Neural progenitor cell (in vitro differentiated cells): ENCODE measurements at regions not wholly inside any gene's neighbourhood (a gene's known extent, or its start where the extent isn't known, plus 50 kb on each side); places are given as distances from the start of the nearest gene placed in this dataset.

ENCODE experiments used
- DNase-seq: peaks from one replicate; pipeline ENCODE4 v3.0.0-alpha.2; 2016; ENCODE audit warnings: low spot score
- H2AFZ ChIP-seq: fragments of 200-600 bp; sonication (generic); replicated peaks from 2 replicates; pipeline ENCODE4 v1.6.1; 2016; ENCODE audit warnings: antibody characterized with exemption
- H3F3A ChIP-seq: fragments of 200-600 bp; sonication (generic); 2 replicates; pipeline ENCODE4 v1.6.1; 2016; ENCODE audit warnings: antibody characterized with exemption, low read depth
- H3K27ac ChIP-seq: fragments of 200-600 bp; sonication (generic); 2 replicates; pipeline ENCODE4 v1.5.1; 2016; ENCODE audit warnings: mild to moderate bottlenecking
- H3K27me3 ChIP-seq: fragments of 200-600 bp; sonication (generic); 2 replicates; pipeline ENCODE4 v1.6.1; 2016; ENCODE audit warnings: mild to moderate bottlenecking, moderate library complexity
- H3K36me3 ChIP-seq: fragments of 200-600 bp; sonication (generic); 2 replicates; pipeline ENCODE4 v1.5.1; 2016
- H3K4me1 ChIP-seq: fragments of 200-600 bp; sonication (generic); 2 replicates; pipeline ENCODE4 v1.6.1; 2016; ENCODE audit warnings: mixed run types
- H3K4me2 ChIP-seq: fragments of 200-600 bp; sonication (generic); 2 replicates; pipeline ENCODE4 v1.6.1; 2016
- H3K4me3 ChIP-seq: fragments of 200-600 bp; sonication (generic); 2 replicates; pipeline ENCODE4 v1.5.1; 2016
- H3K79me2 ChIP-seq: fragments of 200-600 bp; sonication (generic); 2 replicates; pipeline ENCODE4 v1.6.1; 2016; ENCODE audit warnings: low read depth
- H3K9ac ChIP-seq: fragments of 200-600 bp; sonication (generic); 2 replicates; pipeline ENCODE4 v1.6.1; 2016
- H3K9me3 ChIP-seq: fragments of 200-600 bp; sonication (generic); 2 replicates; pipeline ENCODE4 v1.5.1; 2016; ENCODE audit warnings: low read depth
- H4K20me1 ChIP-seq: fragments of 200-600 bp; sonication (generic); 2 replicates; pipeline ENCODE4 v1.6.1; 2016; ENCODE audit warnings: low read depth
- H3K27ac Mint-ChIP-seq: 3 replicates; pipeline ENCODE4 v1.8.0; 2021; ENCODE audit warnings: mixed read lengths
- H3K27me3 Mint-ChIP-seq: 2 replicates; pipeline ENCODE4 v1.8.0; 2022; ENCODE audit warnings: low read depth, mild to moderate bottlenecking, inconsistent platforms, moderate library complexity, mixed read lengths; ENCODE audit not compliant: insufficient read depth
- H3K36me3 Mint-ChIP-seq: 3 replicates; pipeline ENCODE4 v1.8.0; 2021; ENCODE audit warnings: mixed read lengths
- H3K4me1 Mint-ChIP-seq: 3 replicates; pipeline ENCODE4 v1.8.0; 2021; ENCODE audit warnings: mixed read lengths
- H3K4me3 Mint-ChIP-seq: 3 replicates; pipeline ENCODE4 v1.8.0; 2021; ENCODE audit warnings: mild to moderate bottlenecking, moderate library complexity, mixed read lengths
- H3K9me3 Mint-ChIP-seq: 3 replicates; pipeline ENCODE4 v1.8.0; 2020; ENCODE audit warnings: mixed read lengths
- CTCF ChIP-seq: fragments of 200-600 bp; sonication (generic); IDR thresholded peaks from 2 replicates; pipeline ENCODE4 v1.5.1; 2017; ENCODE audit warnings: antibody characterized with exemption, mild to moderate bottlenecking
- EZH2 ChIP-seq: fragments of 200-600 bp; sonication (generic); IDR thresholded peaks from 2 replicates; pipeline ENCODE4 v1.6.1; 2017; ENCODE audit warnings: antibody characterized with exemption, mild to moderate bottlenecking, moderate library complexity
- EZH2phosphoT487 ChIP-seq: fragments of 200-600 bp; sonication (generic); IDR thresholded peaks from 2 replicates; pipeline ENCODE4 v1.6.1; 2017; ENCODE audit warnings: antibody characterized with exemption

- H3K4me1 Mint-ChIP-seq, result peaks cover 66% of the 10 kb centered on the region
Observed at GRCh38 chr6:43969158-43969981, 157.9 kb downstream of the MRPL14 start.

GRCh38 chr6:43968110-43968965, 158.9 kb downstream of the MRPL14 start:
- H3K9me3 Mint-ChIP-seq, result peaks cover 2% of the 10 kb centered on the region
- Histone ChIP-seq H4K20me1 (no peaks in the 10 kb centered on the region), H3K27ac (no peak overlapping the region), H3K9ac (no peak overlapping the region), H3K27me3 (no peaks in the 10 kb centered on the region), H3K9me3 (no peaks in the 10 kb centered on the region), H3K4me3 (no peak overlapping the region), H3F3A (peaks cover 7% of the 10 kb centered on the region), H3K79me2 (no peaks in the 10 kb centered on the region), H2AFZ (no peak overlapping the region), H3K4me2 (peak overlapping the region; percentile 35), H3K36me3 (no peaks in the 10 kb centered on the region), H3K4me1 (peaks cover 8% of the 10 kb centered on the region)
- peaks cover 23% of the 10 kb centered on the region for H3K27me3 Mint-ChIP-seq
- H3K36me3 Mint-ChIP-seq, result no peaks in the 10 kb centered on the region
- peaks cover 67% of the 10 kb centered on the region for H3K4me1 Mint-ChIP-seq
- TF ChIP-seq CTCF, result no peak
- no peak for TF ChIP-seq EZH2phosphoT487
- no peak for TF ChIP-seq EZH2
- peak overlapping the region; percentile 67 for H3K27ac Mint-ChIP-seq
- peak; percentile 62 for DNase-seq
- peak overlapping the region; percentile 70 for H3K4me3 Mint-ChIP-seq

More at GRCh38 chr6:43969158-43969981, 157.9 kb downstream of the MRPL14 start:
- no peaks in the 10 kb centered on the region for H3K27me3 ChIP-seq
- Mint-ChIP-seq H3K27me3 (peaks cover 23% of the 10 kb centered on the region), H3K9me3 (peaks cover 2% of the 10 kb centered on the region), H3K4me3 (peak overlapping the region; percentile 70), H3K36me3 (no peaks in the 10 kb centered on the region), H3K27ac (peak overlapping the region; percentile 57)
- no peaks in the 10 kb centered on the region for H3K9me3 ChIP-seq
- no peaks in the 10 kb centered on the region for H3K79me2 ChIP-seq
- TF ChIP-seq CTCF (no peak), EZH2phosphoT487 (no peak), EZH2 (no peak)
- DNase-seq, result no peak
- no peak overlapping the region for H3K27ac ChIP-seq
- peaks cover 8% of the 10 kb centered on the region for H3K4me1 ChIP-seq
- no peak overlapping the region for H3K9ac ChIP-seq
- peaks cover under 1% of the 10 kb centered on the region for H3F3A ChIP-seq
- H2AFZ ChIP-seq, result no peak overlapping the region
- H3K4me3 ChIP-seq, result no peak overlapping the region
- no peaks in the 10 kb centered on the region for H3K36me3 ChIP-seq
- no peak overlapping the region for H3K4me2 ChIP-seq
- H4K20me1 ChIP-seq, result no peaks in the 10 kb centered on the region

- H2AFZ ChIP-seq, result no peak overlapping the region
- H3K36me3 ChIP-seq, result no peaks in the 10 kb centered on the region
- H3K4me2 ChIP-seq, result no peak overlapping the region
- Mint-ChIP-seq H3K4me3 (no peak overlapping the region), H3K36me3 (no peaks in the 10 kb centered on the region), H3K9me3 (peaks cover 5% of the 10 kb centered on the region), H3K4me1 (peaks cover 65% of the 10 kb centered on the region), H3K27ac (no peak overlapping the region), H3K27me3 (peaks cover 23% of the 10 kb centered on the region)
- no peak for TF ChIP-seq EZH2
- TF ChIP-seq EZH2phosphoT487, result no peak
- TF ChIP-seq CTCF, result no peak
- no peak overlapping the region for H3K9ac ChIP-seq
- H3K27ac ChIP-seq, result no peak overlapping the region
- no peaks in the 10 kb centered on the region for H4K20me1 ChIP-seq
- H3K4me3 ChIP-seq, result no peak overlapping the region
- H3K9me3 ChIP-seq, result no peaks in the 10 kb centered on the region
- H3K79me2 ChIP-seq, result no peaks in the 10 kb centered on the region
- peaks cover 14% of the 10 kb centered on the region for H3F3A ChIP-seq
- no peaks in the 10 kb centered on the region for H3K27me3 ChIP-seq
- no peak for DNase-seq
- peaks cover 8% of the 10 kb centered on the region for H3K4me1 ChIP-seq
Observed at GRCh38 chr6:43967719-43968091, 159.5 kb downstream of the MRPL14 start.
